GM19452 (cell line): ENCODE measurements at regions not wholly inside any gene's neighbourhood (a gene's known extent, or its start where the extent isn't known, plus 50 kb on each side); places are given as distances from the start of the nearest gene placed in this dataset.
"Not testable (repeated sequence)": the region's sequence is repeated elsewhere in the genome, so short reads cannot be mapped to it uniquely, and the experiment has no call there.

ENCODE experiments used
- ATAC-seq: cut with Tn5 transposase; IDR thresholded peaks from one replicate; pipeline ENCODE4 v1.9.1; 2021; ENCODE audit not compliant: unreplicated experiment

DNA sequence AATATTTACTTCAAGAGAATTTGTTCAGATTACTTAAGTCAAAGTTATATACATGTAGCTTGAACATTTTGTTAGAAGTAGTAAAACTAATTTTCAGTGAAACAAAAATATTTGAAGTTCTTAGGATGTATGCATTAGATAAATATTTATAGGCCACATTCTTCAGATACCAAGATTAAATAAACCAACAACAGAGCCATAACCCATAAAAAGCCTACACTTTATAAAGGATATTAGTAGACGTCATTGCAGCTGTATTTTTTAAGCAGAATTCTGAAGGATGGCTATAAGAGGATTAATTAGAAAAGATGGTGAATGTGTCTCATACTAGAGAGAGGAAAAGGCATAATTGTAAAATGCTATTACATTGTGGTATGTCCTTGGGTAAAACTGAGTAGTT lies 449.7 kb upstream of the ALCAM start:
- ATAC-seq: no peak

DNA sequence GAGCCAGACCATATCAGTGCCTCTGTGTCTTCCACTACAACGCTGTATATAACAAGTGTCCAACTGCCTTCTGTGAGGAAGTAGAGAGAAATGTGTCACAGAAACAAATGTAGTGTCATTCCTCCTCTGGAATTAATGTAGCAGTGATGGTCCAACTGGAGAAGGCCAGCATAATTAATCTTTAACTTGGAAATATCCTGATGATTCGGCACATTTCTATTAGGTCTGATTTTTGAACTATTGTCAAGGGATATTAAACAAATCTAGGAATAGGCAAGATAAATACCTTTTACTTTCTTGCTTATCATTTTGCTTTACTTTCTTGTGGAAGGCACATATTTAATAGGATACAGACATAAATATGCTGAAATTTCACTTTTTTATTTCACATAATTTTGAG lies 446.2 kb upstream of the ALCAM start:
- no peak for ATAC-seq

DNA sequence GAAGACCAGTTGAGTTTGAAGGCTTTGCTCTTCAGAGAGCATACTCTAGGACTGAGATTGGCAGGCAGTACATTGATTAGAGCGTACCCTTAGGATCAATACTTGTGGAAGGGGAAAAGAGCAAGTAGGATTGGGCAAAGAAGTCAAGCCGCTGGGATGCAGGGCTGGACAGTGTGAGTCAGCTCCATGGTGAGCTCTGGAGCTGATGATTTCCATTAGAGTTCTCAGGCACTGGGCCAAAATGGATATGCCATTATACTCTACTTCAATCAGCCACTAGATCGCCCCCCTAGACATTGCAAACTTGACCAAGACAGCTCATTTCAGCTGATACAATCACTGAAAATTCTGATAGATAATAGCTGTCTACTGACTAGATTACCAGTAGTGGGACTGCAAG lies 432.7 kb upstream of the ALCAM start:
- no peak for ATAC-seq

DNA sequence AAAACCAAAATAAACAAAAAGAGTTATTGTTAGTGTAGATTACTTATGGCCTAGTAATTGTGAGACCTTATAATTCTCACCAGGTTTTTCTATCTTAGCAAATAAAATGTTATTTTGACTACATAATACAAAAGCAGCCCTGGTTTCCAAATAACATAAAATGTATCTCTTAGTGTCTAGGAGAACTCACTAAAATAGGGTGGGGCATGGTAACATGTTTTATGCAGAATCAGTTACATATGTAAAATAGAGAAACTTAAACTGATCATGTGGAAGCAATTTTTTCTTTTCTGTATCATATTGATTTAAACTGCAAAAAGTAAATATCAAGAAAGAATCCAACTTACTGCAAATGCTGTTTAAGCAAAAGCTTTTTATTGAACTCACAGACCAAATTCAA lies 431.1 kb upstream of the ALCAM start:
- ATAC-seq: no peak

DNA sequence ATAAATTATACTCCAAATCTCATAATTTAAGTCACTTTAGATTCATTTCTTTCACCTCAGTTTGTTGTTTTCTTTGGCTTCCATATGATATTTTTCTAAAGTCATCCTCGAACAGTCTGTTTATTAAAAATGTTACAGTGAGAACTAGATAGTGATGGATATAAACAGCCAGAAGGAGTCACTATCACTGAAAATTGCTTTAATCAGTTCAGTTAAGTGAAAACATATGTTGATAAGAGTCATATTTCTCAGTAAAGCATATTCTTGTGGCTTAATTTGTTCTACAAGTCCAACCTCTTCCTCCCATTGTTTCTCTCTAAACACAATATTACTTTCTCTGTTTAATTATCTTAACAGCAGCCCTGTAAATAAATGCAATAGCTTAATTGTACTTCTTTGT lies 427.5 kb upstream of the ALCAM start:
- ATAC-seq: no peak

DNA sequence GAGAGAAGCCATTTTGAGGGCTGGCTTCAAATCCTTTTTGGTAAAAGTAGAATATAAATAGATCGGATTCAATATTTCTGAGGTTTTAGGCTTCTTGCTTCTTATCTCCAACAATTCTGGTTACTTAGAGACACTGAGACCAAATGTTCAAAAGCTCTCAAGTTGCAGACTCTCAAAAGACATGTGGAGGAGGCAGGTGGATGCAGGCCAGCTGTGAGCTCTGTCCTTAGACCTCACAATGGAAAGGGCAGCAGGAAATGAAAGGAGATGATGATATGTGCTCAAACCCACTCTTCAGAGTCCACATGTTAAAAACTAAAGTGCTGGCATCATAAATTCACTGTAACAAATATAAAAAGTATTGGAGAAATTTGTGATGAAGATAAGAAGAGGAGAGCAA lies 424.9 kb upstream of the ALCAM start:
- ATAC-seq: no peak

DNA sequence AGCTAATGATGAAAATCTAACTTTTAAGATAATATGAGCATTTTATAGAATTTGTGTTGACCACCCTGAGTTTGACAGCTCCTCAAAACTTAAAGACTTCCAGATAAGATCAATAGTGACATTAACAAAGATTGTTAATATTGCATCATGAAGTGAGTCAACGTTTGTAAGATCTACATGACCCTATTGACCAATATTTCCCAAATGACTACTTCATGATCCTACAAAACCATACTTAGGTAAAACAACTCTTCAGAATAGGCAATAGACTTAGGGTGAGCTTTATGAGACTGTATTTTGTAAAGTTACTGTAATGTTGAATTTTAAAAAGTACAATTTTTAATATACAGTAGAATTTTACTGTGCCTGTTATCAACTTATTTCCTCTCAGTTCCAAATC lies 422.7 kb upstream of the ALCAM start:
- ATAC-seq: no peak

DNA sequence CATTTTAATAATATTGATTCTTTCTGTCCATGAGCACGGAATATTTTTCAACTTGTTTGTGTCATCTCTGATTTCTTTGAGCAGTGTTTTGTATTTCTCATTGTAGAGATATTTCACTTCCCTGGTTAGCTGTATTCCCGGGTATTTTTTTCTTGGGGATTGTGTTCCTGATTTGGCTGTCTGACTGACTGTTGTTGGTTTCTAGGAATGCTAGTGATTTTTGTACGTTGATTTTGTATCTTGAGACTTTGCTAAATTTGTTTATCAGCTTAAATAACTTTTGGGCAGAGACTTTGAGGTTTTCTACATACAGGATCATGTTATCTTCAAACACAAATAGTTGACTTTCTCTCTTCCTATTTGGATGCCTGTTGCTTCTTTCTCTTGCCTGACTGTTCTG lies 418.8 kb upstream of the ALCAM start:
- ATAC-seq: no peak

DNA sequence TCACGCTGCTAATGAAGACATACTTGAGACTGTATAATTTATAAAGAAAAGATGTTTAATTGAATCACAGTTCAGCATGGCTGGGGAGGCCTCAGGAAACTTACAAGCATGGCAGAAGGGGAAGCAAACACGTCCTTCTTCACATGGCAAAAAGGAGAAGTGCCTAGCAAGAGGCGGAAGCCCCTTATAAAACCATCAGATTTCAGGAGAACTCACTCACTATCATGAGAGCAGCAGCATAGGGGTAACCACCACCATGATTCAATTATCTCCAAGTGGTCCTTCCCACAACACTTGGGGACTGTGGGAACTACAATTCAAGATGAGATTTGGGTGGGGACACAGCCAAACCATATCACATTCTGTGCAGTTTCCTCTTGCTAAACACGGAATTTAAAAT lies 416.9 kb upstream of the ALCAM start:
- ATAC-seq: not testable (repeated sequence)

DNA sequence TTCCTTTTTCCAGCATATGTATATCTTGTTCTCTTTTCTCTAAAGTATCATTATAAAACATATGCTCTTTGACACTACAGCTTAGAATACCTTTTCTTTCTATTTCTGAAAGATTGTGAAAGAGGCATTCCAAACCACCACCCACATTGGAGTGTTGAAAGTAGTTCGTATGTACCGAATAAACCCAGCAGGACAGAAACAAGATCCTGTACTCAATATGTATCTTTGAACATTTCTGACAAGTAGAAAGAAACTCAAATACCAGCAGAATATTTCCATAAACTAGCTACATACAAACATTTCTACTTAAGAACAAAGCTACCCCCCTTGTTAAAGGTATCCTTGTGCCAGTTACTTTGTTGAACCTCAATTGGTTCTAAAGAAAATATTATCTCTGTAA lies 415.3 kb upstream of the ALCAM start:
- ATAC-seq: no peak

DNA sequence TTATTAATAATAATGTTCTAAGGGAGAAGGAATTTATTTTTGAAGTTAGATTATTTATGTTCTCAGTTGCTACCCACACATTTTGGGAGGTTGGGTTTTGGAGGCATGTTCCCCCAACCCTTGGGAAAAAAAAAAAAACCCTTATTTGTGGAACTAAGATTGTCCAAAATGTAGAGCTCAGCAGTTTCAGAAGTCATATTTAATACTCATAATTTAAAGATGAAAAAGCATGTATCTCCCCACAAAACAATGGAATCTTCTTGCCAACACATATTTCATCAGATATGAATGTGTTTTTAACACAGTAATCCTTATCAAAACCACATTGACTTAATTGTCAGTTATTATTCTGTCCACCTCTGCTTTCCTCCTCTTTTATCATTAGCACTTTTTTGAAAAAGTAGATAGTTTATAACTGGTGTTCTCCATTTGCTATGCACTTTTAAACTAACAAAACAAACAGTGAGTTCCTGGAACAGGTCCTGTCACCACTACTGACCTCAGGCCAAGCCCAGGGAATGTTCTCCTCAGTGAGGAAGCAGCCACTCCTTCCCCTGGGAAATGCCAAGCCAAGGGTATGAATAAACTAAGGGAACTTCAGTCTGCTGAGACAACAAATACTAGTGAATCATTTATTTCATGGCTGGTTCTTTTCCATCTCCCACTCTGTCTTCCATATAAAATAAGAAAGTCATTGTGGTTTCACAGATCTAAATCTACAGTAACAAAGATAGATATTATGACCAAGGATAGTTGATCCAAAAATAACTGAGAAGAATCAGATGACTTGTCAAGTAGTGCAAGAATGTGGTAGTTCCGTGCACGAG lies 414.4 kb upstream of the ALCAM start:
- no peak for ATAC-seq

DNA sequence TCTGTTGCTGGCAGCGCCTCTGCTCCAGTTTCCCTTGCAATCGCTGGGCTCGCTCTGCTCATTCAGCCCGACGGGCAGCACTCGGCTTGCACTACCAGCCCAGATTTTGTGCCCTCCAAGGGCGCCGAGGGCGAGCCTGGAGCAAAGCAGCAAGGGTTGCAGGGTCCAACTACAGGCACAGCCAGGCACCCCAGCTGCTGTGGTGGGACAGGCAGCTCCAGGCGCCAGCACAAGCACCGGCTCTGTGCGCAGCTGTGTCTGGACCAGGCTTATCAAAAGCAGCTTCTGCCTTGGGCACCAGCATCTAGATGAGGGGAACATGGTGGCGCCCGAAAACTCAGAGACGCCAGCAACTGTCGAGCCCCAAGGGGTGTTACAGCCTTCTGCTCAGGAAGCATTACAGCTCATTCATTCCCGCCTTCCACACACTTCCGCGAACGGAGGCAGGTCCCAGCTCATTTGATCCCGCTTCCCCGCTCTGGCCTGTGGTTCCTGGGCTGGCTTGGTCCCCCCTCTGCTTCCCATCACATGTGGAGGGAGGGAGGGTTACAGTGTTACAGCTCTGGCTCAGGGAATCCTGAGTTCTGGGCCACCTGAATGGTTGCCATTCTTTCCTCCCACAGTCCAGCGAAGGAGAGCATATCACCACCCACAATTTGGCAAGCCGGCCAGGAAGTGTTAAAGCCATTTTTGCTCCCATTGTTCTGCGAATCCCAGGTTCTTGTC lies 409.9 kb upstream of the ALCAM start:
- no peak for ATAC-seq

DNA sequence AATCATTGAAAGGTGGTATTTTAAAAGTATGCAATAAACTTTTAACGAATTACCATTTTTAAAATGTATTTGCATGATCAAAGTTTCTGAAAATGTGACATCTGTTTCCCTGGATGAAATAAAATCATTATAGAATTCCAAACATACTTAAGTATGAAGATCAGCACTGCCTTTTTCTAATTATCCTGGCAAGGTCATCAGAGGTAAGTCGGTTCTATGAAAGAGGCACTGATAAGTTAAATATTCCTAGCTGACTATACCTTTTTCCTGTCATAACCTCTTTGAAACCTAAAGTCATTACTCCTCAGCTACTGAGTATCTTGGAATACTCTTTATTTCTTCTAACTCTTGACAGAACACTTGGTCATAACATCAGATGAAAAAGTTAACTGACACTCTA lies 406.1 kb upstream of the ALCAM start:
- no peak for ATAC-seq

DNA sequence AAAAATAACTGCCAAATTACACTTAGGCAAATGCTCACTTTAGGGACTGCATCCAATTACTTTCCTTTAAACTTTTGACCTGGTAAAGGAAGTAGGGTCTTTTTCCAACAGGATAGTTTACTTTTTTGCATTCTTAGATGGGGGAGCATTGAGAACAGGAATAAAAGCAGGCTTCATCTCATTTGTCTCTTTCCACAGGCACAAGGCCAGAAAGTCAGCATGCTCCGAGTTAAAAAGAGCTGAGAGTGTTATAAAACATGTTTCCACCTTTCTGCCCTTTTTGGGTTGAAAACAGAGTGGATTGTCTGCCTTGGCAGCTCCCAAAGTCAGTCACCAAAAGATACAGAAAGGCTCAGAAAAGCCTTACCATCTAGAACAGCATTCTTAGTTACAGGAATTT lies 404.9 kb upstream of the ALCAM start:
- no peak for ATAC-seq

DNA sequence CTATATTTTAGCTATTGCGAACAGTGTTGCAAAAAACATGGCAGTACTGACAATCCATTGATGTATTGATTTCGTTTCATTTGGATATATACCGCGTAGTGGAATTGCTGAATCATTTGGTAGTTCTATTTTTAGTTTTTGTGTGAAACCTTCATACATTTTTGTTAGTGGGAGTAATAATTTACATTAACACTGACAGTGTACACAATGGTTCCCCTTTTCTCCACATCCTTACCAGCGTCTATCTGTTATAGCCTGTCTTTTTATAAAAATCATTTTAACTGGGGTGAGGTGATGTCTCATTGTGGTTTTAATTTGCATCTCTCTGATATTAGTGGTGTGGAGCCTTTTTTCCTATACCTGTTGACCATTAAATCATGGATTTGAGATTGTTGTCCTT lies 392.4 kb upstream of the ALCAM start:
- ATAC-seq: no peak

DNA sequence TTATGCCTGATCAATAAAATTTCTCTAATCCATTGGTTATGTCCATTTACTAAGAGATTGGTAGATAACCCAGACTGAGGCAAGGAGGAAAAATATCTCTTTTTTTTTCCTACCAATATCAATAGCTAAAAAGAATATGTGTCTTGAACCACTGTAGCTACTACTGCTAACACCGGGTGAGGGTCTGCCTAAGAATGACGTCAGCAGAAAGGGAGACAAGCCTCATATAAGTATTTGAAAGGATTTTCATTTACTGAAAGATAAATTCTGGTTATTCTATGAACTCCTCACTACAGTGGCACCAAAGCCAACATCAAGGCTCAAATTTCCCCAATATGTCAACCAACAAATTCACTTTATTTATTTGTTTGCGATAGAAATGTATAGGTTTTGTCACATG lies 389.0 kb upstream of the ALCAM start:
- ATAC-seq: no peak

DNA sequence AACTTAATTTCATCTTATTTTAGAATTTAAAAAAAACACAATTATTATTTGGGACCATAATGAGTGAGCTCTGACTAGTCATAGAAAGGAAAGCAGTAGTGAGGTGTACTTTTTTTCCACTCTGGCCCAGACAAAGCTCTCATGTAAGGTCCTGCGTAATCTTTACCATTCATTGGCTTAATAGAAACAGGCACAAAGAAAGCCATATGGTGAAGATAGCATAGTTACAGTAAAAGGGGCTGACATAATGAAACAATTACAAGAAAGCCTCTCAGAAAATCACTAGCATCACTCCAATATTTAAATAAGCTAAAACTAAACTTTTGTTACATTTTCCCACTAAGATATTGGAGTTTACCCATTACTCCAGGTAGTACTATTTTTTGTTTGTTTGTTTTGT lies 384.6 kb upstream of the ALCAM start:
- no peak for ATAC-seq

DNA sequence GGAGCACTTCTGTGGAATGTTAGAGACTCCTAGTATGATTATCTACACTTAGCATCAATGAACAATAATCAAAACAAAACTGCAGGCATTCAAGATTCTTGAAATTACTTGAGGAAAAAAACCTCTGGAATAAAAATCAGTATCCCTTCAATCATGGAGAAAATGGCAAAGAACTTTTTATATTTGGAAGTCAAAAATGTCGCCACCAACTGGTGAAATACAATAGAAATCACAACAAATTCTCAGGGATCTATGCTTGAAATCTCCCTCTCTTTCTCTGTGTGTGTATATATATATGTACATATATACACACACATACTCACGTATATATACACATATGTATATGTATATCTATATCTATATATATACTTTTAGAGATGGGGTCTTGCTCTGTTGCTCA lies 378.9 kb upstream of the ALCAM start:
- ATAC-seq: no peak

DNA sequence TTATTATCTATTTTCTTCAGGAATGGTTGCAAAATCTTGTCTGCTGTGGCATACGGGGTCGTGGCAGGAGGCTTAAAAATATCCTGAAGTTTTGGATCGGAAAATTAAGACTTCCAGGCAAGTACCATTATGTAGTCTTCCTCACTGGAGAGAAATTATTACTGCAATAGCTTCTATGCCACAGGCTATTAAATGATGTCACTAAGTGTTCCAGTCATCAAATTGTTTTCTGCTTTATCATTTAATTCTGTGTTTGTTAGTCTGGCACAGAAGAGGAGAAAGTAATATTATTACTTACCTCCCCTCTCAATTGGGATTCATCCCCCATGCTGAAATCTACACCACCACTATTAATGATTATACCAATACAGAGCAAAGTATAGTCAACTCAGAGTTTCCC lies 378.2 kb upstream of the ALCAM start:
- ATAC-seq: no peak

DNA sequence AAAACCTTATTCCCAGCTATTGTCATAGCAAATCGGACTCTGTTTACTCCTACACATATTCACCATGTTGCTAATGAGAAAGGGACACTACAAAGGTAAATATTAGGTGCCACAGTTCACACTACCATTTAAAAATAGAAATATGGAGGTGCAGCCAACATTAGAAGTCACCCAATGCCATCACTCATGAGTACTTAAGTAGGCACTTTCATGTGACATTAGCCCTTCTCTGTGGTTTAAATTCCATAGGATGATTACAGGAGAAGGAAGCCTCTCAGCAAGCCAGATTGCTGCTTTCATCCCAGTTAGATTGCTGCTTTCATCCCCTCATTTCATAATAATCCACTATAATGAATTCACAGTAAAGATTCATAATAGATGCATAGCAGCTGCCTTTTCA lies 376.8 kb upstream of the ALCAM start:
- no peak for ATAC-seq

DNA sequence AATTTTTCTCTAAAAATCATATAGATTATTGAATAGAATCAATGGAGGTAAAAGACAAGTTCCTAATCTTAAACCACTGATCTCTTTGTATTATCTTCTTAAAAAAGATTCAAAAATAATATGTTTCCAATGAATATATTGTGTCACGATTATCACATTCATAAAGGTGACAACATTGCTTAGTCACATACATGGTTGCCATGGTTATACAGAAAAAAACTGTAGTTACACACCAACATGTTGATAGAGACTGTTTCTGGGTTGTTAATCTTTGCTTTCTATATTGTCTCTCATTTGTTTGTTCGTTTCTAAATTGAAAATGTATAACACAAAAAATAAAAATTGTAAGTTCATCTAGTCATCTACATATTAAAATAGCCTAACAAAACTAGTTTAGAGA lies 376.0 kb upstream of the ALCAM start:
- ATAC-seq: no peak

DNA sequence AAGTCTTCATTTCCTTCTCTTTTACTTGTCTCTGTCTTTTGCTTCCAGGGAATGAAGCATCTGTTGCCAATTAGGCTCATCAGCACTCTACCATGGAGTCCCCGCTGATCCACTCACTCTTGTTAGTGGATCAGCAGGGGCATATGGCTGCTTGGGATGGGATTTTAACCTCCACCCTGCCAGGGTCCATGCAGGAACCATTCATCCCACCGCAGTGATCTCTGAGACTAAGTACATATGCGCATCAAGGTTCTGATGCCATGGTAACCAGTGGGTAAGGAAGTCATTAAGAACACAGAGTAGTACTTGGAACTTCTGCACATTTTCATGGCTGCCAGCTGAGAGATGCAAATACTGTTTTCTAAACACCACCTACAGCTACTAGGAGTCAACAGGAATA lies 374.0 kb upstream of the ALCAM start:
- no peak for ATAC-seq

DNA sequence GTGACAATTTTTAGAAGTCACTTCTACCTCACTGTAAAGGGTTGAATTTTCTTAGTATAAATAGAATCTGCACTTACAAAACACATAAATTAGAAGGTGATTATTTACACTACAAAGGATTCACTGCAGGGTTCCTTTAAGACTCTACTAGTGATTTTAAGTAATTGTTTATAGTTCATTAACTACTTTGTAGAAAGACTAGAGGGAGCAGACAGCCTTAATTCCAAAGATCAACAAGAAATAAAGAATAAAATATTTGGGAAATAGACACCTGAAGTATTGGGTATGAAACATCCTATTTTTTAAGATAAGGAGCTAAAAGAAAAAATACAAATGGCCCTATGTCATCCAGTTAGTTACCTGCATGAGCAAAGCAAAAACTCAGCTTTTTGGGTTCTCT lies 360.5 kb upstream of the ALCAM start:
- ATAC-seq: no peak
